ENCODE measurements at regions not wholly inside any gene's neighbourhood (a gene's known extent, or its start where the extent isn't known, plus 50 kb on each side); places are given as distances from the start of the nearest gene placed in this dataset.

GRCh38 chr16:73428121-73428520 lies 380.2 kb upstream of the ZFHX3 start (continued):
- TF ChIP-seq CHD7 (IDR thresholded peaks at IDR 0.05; ENCODE audit: insufficient replicate concordance, low read length) (no peak), JUN (IDR thresholded peaks at IDR 0.05; ENCODE audit: low read depth, low read length) (no peak), SAP30 (IDR thresholded peaks at IDR 0.05; ENCODE audit: insufficient read depth, insufficient replicate concordance, low read length) (no peak), GTF2F1 (IDR thresholded peaks at IDR 0.05; ENCODE audit: borderline replicate concordance, low read depth, low read length) (no peak), CBX8 (IDR thresholded peaks at IDR 0.05; ENCODE audit: borderline replicate concordance, low read depth, low read length) (no peak), ZNF274 (IDR thresholded peaks at IDR 0.05; ENCODE audit: borderline replicate concordance, extremely low read depth, low read length) (no peak), NANOG (IDR thresholded peaks at IDR 0.05; ENCODE audit: insufficient read depth, low read depth, low read length, poor library complexity, severe bottlenecking) (no peak), NRF1 (IDR thresholded peaks at IDR 0.05; ENCODE audit: low read depth, low read length) (no peak), CTBP2 (IDR thresholded peaks at IDR 0.05; ENCODE audit: borderline replicate concordance, insufficient read depth, insufficient read length, low read length) (no peak)

Data from H1 (cell line).